ENCODE measurements at regions not wholly inside any gene's neighbourhood (a gene's known extent, or its start where the extent isn't known, plus 50 kb on each side); places are given as distances from the start of the nearest gene placed in this dataset.
"Not testable (repeated sequence)": the region's sequence is repeated elsewhere in the genome, so short reads cannot be mapped to it uniquely, and the experiment has no call there.

- Mint-ChIP-seq H3K27me3 (ENCODE audit: low read depth) (peaks cover 4% of the 10 kb centered on the region), H3K27ac (ENCODE audit: unreplicated experiment) (no peak overlapping the region), H3K36me3 (ENCODE audit: low read depth) (no peaks in the 10 kb centered on the region), H3K4me1 (ENCODE audit: low read depth) (peaks cover 3% of the 10 kb centered on the region), H3K4me3 (ENCODE audit: unreplicated experiment) (no peak overlapping the region), H3K9me3 (ENCODE audit: low read depth) (no peaks in the 10 kb centered on the region)
- TF ChIP-seq CTCF (IDR thresholded peaks at IDR 0.05): no peak
- no peak for DNase-seq (ENCODE audit: low spot score)
Measured at GRCh38 chr2:39920307-39920801, 141.3 kb upstream of the THUMPD2 start.

GRCh38 chr2:39919511-39920306, 140.7 kb upstream of the THUMPD2 start:
- TF ChIP-seq CTCF (IDR thresholded peaks at IDR 0.05): no peak
- H3K27me3 Mint-ChIP-seq (ENCODE audit: low read depth): peaks cover 4% of the 10 kb centered on the region
- peaks cover 3% of the 10 kb centered on the region for H3K4me1 Mint-ChIP-seq (ENCODE audit: low read depth)
- H3K27ac Mint-ChIP-seq (ENCODE audit: unreplicated experiment): no peak overlapping the region
- no peak overlapping the region for H3K4me3 Mint-ChIP-seq (ENCODE audit: unreplicated experiment)
- H3K9me3 Mint-ChIP-seq (ENCODE audit: low read depth): no peaks in the 10 kb centered on the region
- H3K36me3 Mint-ChIP-seq (ENCODE audit: low read depth): no peaks in the 10 kb centered on the region
- DNase-seq (ENCODE audit: low spot score): no peak

GRCh38 chr2:39918886-39919285, 139.8 kb upstream of the THUMPD2 start:
- DNase-seq (ENCODE audit: low spot score): no peak
- no peak for TF ChIP-seq CTCF (IDR thresholded peaks at IDR 0.05)
- H3K27me3 Mint-ChIP-seq (ENCODE audit: low read depth): peaks cover 4% of the 10 kb centered on the region
- H3K4me1 Mint-ChIP-seq (ENCODE audit: low read depth): peaks cover 7% of the 10 kb centered on the region
- no peak overlapping the region for H3K27ac Mint-ChIP-seq (ENCODE audit: unreplicated experiment)
- H3K4me3 Mint-ChIP-seq (ENCODE audit: unreplicated experiment): no peak overlapping the region
- H3K9me3 Mint-ChIP-seq (ENCODE audit: low read depth): no peaks in the 10 kb centered on the region
- no peaks in the 10 kb centered on the region for H3K36me3 Mint-ChIP-seq (ENCODE audit: low read depth)

- DNase-seq (ENCODE audit: low spot score); H3K27me3 Mint-ChIP-seq (ENCODE audit: low read depth); H3K27ac Mint-ChIP-seq (ENCODE audit: unreplicated experiment); H3K4me3 Mint-ChIP-seq (ENCODE audit: unreplicated experiment); H3K4me1 Mint-ChIP-seq (ENCODE audit: low read depth); H3K9me3 Mint-ChIP-seq (ENCODE audit: low read depth); H3K36me3 Mint-ChIP-seq (ENCODE audit: low read depth): not testable (repeated sequence)
Measured at GRCh38 chr2:39917371-39917770, 138.3 kb upstream of the THUMPD2 start.

- no peaks in the 10 kb centered on the region for H3K9me3 Mint-ChIP-seq (ENCODE audit: low read depth)
- no peak overlapping the region for H3K4me3 Mint-ChIP-seq (ENCODE audit: unreplicated experiment)
- H3K27ac Mint-ChIP-seq (ENCODE audit: unreplicated experiment): no peak overlapping the region
- no peak for TF ChIP-seq CTCF (IDR thresholded peaks at IDR 0.05)
- H3K27me3 Mint-ChIP-seq (ENCODE audit: low read depth): peaks cover 14% of the 10 kb centered on the region
- DNase-seq (ENCODE audit: low spot score): no peak
- peaks cover 2% of the 10 kb centered on the region for H3K36me3 Mint-ChIP-seq (ENCODE audit: low read depth)
- peaks cover 8% of the 10 kb centered on the region for H3K4me1 Mint-ChIP-seq (ENCODE audit: low read depth)
Measured at GRCh38 chr2:39914949-39915348, 135.9 kb upstream of the THUMPD2 start.
